ENCODE measurements at regions not wholly inside any gene's neighbourhood (a gene's known extent, or its start where the extent isn't known, plus 50 kb on each side); places are given as distances from the start of the nearest gene placed in this dataset.

GRCh38 chr13:43946281-43946680, 66.6 kb downstream of the LACC1 start:
- TF ChIP-seq CREB1 (IDR thresholded peaks at IDR 0.05; ENCODE audit: low read depth) (no peak), EGR1 (IDR thresholded peaks at IDR 0.05) (no peak), TAF1 (IDR thresholded peaks at IDR 0.05; ENCODE audit: low read depth) (no peak), YY1 (IDR thresholded peaks at IDR 0.05; ENCODE audit: low read depth) (no peak), FOXM1 (IDR thresholded peaks at IDR 0.05; ENCODE audit: borderline replicate concordance, low read depth) (no peak), CEBPB (IDR thresholded peaks at IDR 0.05) (no peak), TEAD4 (IDR thresholded peaks at IDR 0.05) (no peak), REST (IDR thresholded peaks at IDR 0.05; ENCODE audit: low read depth) (no peak)

GRCh38 chr13:43947897-43948458, 68.3 kb downstream of the LACC1 start:
- TF ChIP-seq NFIC (IDR thresholded peaks at IDR 0.05) (no peak), USF1 (IDR thresholded peaks at IDR 0.05) (no peak)

GRCh38 chr13:43953370-43953769, 73.7 kb downstream of the LACC1 start:
- TF ChIP-seq YY1 (IDR thresholded peaks at IDR 0.05; ENCODE audit: low read depth) (no peak), TAF1 (IDR thresholded peaks at IDR 0.05; ENCODE audit: low read depth) (no peak), EP300 (IDR thresholded peaks at IDR 0.05; ENCODE audit: borderline replicate concordance) (no peak), TCF12 (IDR thresholded peaks at IDR 0.05; ENCODE audit: low read depth) (no peak), FOXM1 (IDR thresholded peaks at IDR 0.05; ENCODE audit: borderline replicate concordance, low read depth) (no peak), CREB1 (IDR thresholded peaks at IDR 0.05; ENCODE audit: low read depth) (no peak), RAD21 (IDR thresholded peaks at IDR 0.05; ENCODE audit: low read depth) (no peak), USF1 (IDR thresholded peaks at IDR 0.05) (no peak), CEBPB (IDR thresholded peaks at IDR 0.05) (no peak), EGR1 (IDR thresholded peaks at IDR 0.05) (no peak), MAX (IDR thresholded peaks at IDR 0.05) (no peak), REST (IDR thresholded peaks at IDR 0.05; ENCODE audit: low read depth) (no peak), NFIC (IDR thresholded peaks at IDR 0.05) (no peak), ZBTB7A (IDR thresholded peaks at IDR 0.05; ENCODE audit: low read depth) (no peak), TEAD4 (IDR thresholded peaks at IDR 0.05) (no peak)

- peak; percentile 46 for TF ChIP-seq TEAD4 (IDR thresholded peaks at IDR 0.05)
- no peak for TF ChIP-seq ZBTB7A (IDR thresholded peaks at IDR 0.05; ENCODE audit: low read depth)
- TF ChIP-seq TCF12 (IDR thresholded peaks at IDR 0.05; ENCODE audit: low read depth) = no peak
- no peak for TF ChIP-seq TAF1 (IDR thresholded peaks at IDR 0.05; ENCODE audit: low read depth)
- TF ChIP-seq EP300 (IDR thresholded peaks at IDR 0.05; ENCODE audit: borderline replicate concordance) = no peak
- no peak for TF ChIP-seq FOXM1 (IDR thresholded peaks at IDR 0.05; ENCODE audit: borderline replicate concordance, low read depth)
- TF ChIP-seq REST (IDR thresholded peaks at IDR 0.05; ENCODE audit: low read depth) = no peak
These were observed 79.6 kb downstream of the LACC1 start for GRCh38 chr13:43959291-43959690.

- no peak for TF ChIP-seq NFIC (IDR thresholded peaks at IDR 0.05)
- no peak for TF ChIP-seq CREB1 (IDR thresholded peaks at IDR 0.05; ENCODE audit: low read depth)
- TF ChIP-seq EGR1 (IDR thresholded peaks at IDR 0.05) = no peak
- TF ChIP-seq YY1 (IDR thresholded peaks at IDR 0.05; ENCODE audit: low read depth) = no peak
- no peak for TF ChIP-seq ZBTB7A (IDR thresholded peaks at IDR 0.05; ENCODE audit: low read depth)
- TF ChIP-seq RAD21 (IDR thresholded peaks at IDR 0.05; ENCODE audit: low read depth) = no peak
- no peak for TF ChIP-seq USF1 (IDR thresholded peaks at IDR 0.05)
- TF ChIP-seq FOXM1 (IDR thresholded peaks at IDR 0.05; ENCODE audit: borderline replicate concordance, low read depth) = no peak
- TF ChIP-seq TEAD4 (IDR thresholded peaks at IDR 0.05) = no peak
- no peak for TF ChIP-seq CEBPB (IDR thresholded peaks at IDR 0.05)
- TF ChIP-seq TCF12 (IDR thresholded peaks at IDR 0.05; ENCODE audit: low read depth) = no peak
- no peak for TF ChIP-seq REST (IDR thresholded peaks at IDR 0.05; ENCODE audit: low read depth)
- TF ChIP-seq EP300 (IDR thresholded peaks at IDR 0.05; ENCODE audit: borderline replicate concordance) = no peak
- no peak for TF ChIP-seq MAX (IDR thresholded peaks at IDR 0.05)
These were observed 82.2 kb downstream of the LACC1 start for GRCh38 chr13:43961909-43962308.
